ENCODE measurements at regions not wholly inside any gene's neighbourhood (a gene's known extent, or its start where the extent isn't known, plus 50 kb on each side); places are given as distances from the start of the nearest gene placed in this dataset.
"Not testable (repeated sequence)": the region's sequence is repeated elsewhere in the genome, so short reads cannot be mapped to it uniquely, and the experiment has no call there.

DNA sequence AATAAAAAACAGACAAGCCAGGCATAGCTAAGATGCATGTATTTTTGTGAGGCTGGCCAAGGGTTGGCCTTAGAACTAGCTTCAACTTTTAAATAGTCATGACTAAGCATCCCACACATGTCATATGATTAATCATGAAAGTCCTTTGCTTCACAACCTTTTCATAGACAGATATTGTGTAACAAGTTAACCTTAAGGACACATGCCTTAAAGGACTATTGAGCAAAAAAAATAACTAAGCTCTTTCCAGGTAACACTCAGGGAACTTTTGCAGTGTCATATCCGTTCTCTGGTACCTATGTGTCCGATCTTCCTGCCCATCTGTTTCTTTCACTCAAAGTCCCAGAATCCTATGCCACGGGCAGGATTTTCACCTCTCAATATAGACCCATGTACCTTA lies 498.4 kb downstream of the STK39 start:
- Histone ChIP-seq H3K27ac (no peak overlapping the region), H3K4me1 (no peaks in the 10 kb centered on the region), H3K9me3 (no peaks in the 10 kb centered on the region), H3K36me3 (no peaks in the 10 kb centered on the region), H3K4me3 (no peak overlapping the region), H3K27me3 (no peaks in the 10 kb centered on the region)
- intact Hi-C loops (cut with DNase I): no loop called here
- DNase-seq: no peak
- WGBS, 2 donors: 93 to 97% methylated on average over 3 of the region's 3 CpGs
- TF ChIP-seq, protein P1, sequence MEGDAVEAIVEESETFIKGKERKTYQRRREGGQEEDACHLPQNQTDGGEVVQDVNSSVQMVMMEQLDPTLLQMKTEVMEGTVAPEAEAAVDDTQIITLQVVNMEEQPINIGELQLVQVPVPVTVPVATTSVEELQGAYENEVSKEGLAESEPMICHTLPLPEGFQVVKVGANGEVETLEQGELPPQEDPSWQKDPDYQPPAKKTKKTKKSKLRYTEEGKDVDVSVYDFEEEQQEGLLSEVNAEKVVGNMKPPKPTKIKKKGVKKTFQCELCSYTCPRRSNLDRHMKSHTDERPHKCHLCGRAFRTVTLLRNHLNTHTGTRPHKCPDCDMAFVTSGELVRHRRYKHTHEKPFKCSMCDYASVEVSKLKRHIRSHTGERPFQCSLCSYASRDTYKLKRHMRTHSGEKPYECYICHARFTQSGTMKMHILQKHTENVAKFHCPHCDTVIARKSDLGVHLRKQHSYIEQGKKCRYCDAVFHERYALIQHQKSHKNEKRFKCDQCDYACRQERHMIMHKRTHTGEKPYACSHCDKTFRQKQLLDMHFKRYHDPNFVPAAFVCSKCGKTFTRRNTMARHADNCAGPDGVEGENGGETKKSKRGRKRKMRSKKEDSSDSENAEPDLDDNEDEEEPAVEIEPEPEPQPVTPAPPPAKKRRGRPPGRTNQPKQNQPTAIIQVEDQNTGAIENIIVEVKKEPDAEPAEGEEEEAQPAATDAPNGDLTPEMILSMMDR (IDR thresholded peaks at IDR 0.05): no peak
- no peak for TF ChIP-seq EP300 (IDR thresholded peaks at IDR 0.05)

DNA sequence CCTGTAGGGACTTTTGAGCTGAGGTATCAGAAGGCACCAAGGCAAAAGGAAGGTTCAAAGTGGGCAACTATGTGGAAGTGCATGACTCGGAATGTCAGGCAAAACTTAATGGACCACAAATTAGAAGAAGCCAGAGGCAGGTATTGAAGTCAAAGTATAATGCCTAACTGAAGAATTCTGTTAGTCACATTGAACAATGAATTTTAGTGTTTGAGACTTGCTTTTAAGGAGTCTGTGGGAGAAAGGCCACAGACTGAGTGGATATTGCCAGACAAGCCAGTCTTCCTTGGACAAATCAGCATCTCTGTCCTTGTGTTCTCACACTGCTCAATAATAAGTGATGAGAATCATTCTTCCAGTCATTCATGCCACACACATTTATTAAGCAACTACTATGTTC lies 498.9 kb downstream of the STK39 start:
- H3K4me1 ChIP-seq: no peaks in the 10 kb centered on the region
- no peaks in the 10 kb centered on the region for H3K9me3 ChIP-seq
- TF ChIP-seq, protein P1 (IDR thresholded peaks at IDR 0.05): no peak
- no peak for TF ChIP-seq POLR2A (IDR thresholded peaks at IDR 0.05)
- no peak for TF ChIP-seq EP300 (IDR thresholded peaks at IDR 0.05)
- no peak for TF ChIP-seq POLR2AphosphoS5 (IDR thresholded peaks at IDR 0.05)
- intact Hi-C loops (cut with DNase I): no loop called here
- DNase-seq: no peak
- no peaks in the 10 kb centered on the region for H3K36me3 ChIP-seq
- H3K27me3 ChIP-seq: no peaks in the 10 kb centered on the region
- no peak overlapping the region for H3K4me3 ChIP-seq
- 98 to 99% methylated on average over 1 of the region's 1 CpG for WGBS, 2 donors
- no peak overlapping the region for H3K27ac ChIP-seq

DNA sequence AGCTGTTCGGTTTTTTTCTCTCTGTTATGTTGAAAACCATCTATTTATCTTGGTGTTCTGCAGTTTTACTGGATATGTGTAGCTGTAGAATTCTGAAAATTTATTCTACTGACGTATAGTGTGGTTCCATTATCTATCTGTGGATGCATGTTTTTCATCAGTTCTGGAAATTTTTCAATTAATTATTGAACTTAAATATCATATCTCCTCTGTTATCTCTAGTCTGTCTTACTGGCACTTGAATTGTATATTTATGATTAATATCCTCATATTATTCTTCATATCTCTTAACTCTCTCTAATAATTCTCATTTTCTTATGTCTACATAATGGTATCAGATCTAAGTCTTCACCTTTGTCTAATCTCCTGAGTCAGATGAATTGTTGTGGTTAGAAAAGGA lies 501.7 kb downstream of the STK39 start:
- 87 to 93% methylated on average over 2 of the region's 2 CpGs for WGBS, 2 donors
- DNase-seq: no peak

DNA sequence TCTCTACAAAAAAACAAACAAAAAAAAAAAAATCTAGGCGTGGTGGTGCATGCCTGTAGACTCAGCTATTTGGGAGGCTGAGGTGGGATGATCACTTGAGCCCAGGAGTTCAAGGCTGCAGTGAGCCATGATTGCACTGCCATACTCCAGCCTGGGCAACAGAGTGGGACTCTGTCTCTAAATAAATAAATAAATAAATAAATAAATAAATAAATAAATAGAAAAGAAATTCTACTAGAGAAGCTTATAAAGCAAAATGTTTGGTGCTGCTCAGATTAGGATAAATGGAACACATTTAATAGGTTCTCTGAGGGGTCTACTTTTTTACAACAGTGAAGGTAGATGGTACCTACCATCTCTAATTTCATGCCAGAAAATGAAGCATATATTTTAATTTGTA lies 507.5 kb downstream of the STK39 start:
- H3K36me3 ChIP-seq; H3K27me3 ChIP-seq; H3K4me3 ChIP-seq; intact Hi-C loops (cut with DNase I); H3K9me3 ChIP-seq; H3K27ac ChIP-seq; H3K4me1 ChIP-seq; DNase-seq: not testable (repeated sequence)
- WGBS, 2 donors: 86 to 88% methylated on average over 1 of the region's 1 CpG

More for the DNA sequence above, 501.7 kb downstream of the STK39 start:
- TF ChIP-seq POLR2AphosphoS5 (IDR thresholded peaks at IDR 0.05) (no peak), POLR2A (IDR thresholded peaks at IDR 0.05) (no peak), EP300 (IDR thresholded peaks at IDR 0.05) (no peak)
- TF ChIP-seq, protein P1 (IDR thresholded peaks at IDR 0.05): no peak
- no peaks in the 10 kb centered on the region for H3K9me3 ChIP-seq
- H3K27ac ChIP-seq: no peak overlapping the region
- no peaks in the 10 kb centered on the region for H3K4me1 ChIP-seq
- H3K4me3 ChIP-seq: no peak overlapping the region
- intact Hi-C loops (cut with DNase I): no loop called here
- H3K27me3 ChIP-seq: no peaks in the 10 kb centered on the region
- no peaks in the 10 kb centered on the region for H3K36me3 ChIP-seq

DNA sequence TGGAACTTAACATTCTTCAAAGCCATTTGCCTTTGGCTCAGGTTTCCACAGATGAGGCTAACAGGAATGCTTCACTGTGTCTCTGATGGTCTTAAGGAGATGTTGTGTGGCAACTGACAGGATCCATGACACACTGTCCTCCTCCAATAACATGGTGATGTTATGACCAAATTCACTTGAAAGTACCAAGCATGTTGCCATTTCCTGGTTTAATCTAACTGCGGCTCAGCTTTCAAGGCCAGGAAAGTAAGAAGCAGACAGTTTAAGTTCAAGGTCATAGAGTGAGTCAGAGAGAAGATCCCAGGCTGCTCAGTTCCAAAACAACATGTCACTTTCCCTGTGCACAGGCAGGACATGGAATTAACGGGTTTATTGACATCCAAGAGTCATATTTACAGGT lies 513.6 kb downstream of the STK39 start:
- Histone ChIP-seq H3K36me3 (no peaks in the 10 kb centered on the region), H3K27ac (no peak overlapping the region), H3K9me3 (no peaks in the 10 kb centered on the region), H3K4me1 (peaks cover 0 to 6% (median 0%) of the 10 kb centered on the region in 4 donors), H3K4me3 (no peak overlapping the region), H3K27me3 (no peaks in the 10 kb centered on the region)
- TF ChIP-seq POLR2A (IDR thresholded peaks at IDR 0.05) (no peak), EP300 (IDR thresholded peaks at IDR 0.05) (no peak), POLR2AphosphoS5 (IDR thresholded peaks at IDR 0.05) (no peak)
- TF ChIP-seq, protein P1 (IDR thresholded peaks at IDR 0.05): no peak
- WGBS, 2 donors: 15 to 49% methylated on average over 2 of the region's 2 CpGs
- DNase-seq: no peak
- intact Hi-C loops (cut with DNase I): no loop called here
